ENCODE measurements at regions not wholly inside any gene's neighbourhood (a gene's known extent, or its start where the extent isn't known, plus 50 kb on each side); places are given as distances from the start of the nearest gene placed in this dataset.

DNA sequence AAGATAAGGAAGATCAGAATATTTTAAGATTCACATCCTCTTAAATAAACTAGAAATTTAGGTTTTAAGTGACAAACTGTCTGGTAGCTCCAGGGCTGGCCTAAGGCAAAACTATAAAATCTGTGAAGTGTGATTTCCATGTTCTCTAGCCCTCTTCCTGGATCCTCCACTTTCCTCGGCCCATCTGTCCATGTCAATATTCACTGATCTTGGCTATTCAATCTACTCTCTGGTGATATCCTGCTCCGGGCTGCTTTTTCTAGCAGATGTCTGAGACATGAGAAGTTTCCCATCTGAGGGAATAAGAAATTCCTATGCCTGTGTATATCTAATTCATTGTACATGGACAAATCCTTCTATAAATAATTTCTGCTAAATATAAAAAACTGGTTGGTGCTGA lies 500.4 kb downstream of the GALC start:
- no peak for TF ChIP-seq POLR2A (IDR thresholded peaks at IDR 0.05)
- TF ChIP-seq, protein P1, sequence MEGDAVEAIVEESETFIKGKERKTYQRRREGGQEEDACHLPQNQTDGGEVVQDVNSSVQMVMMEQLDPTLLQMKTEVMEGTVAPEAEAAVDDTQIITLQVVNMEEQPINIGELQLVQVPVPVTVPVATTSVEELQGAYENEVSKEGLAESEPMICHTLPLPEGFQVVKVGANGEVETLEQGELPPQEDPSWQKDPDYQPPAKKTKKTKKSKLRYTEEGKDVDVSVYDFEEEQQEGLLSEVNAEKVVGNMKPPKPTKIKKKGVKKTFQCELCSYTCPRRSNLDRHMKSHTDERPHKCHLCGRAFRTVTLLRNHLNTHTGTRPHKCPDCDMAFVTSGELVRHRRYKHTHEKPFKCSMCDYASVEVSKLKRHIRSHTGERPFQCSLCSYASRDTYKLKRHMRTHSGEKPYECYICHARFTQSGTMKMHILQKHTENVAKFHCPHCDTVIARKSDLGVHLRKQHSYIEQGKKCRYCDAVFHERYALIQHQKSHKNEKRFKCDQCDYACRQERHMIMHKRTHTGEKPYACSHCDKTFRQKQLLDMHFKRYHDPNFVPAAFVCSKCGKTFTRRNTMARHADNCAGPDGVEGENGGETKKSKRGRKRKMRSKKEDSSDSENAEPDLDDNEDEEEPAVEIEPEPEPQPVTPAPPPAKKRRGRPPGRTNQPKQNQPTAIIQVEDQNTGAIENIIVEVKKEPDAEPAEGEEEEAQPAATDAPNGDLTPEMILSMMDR (IDR thresholded peaks at IDR 0.05): no peak
